IMR-90 (cell line): ENCODE measurements at regions not wholly inside any gene's neighbourhood (a gene's known extent, or its start where the extent isn't known, plus 50 kb on each side); places are given as distances from the start of the nearest gene placed in this dataset.

Experiments used
- ATAC-seq: fragments of 200-7000 bp; cut with Tn5 transposase; 2 replicates; pipeline ENCODE4 v1.9.1; 2020; ENCODE audit warnings: low read depth, mild to moderate bottlenecking, moderate library complexity
- BruUV-seq: library from RNA; stranded (reverse); fragments of 400-500 nt; replicated peaks from 2 replicates; lab custom pipeline; 2021; lab: Mats Ljungman, UMichigan
- CTCF ChIA-PET: fragments of 300-600 bp; formaldehyde crosslinking; extraction: SDS; loops from one replicate; lab custom pipeline; 2021; ENCODE audit warnings: antibody characterized with exemption; lab: Yijun Ruan, JAX
- POLR2A ChIA-PET: fragments of 300-600 bp; sonication (Branson Sonifier 250); formaldehyde crosslinking; loops from one replicate; lab custom pipeline; 2022; ENCODE audit warnings: antibody characterized with exemption; ENCODE audit not compliant: unreplicated experiment; lab: Charles Lee
- DNase-seq: peaks from one replicate; pipeline ENCODE4 v3.0.0; 2013
- H2AFZ ChIP-seq: replicated peaks from 2 replicates; pipeline ENCODE3; 2013; ENCODE audit warnings: low read length, mild to moderate bottlenecking; ENCODE audit not compliant: poor library complexity
- H2AK5ac ChIP-seq: 2 replicates; pipeline ENCODE4 v1.6.1; 2013; ENCODE audit warnings: low read depth, low read length, inconsistent platforms
- H2AK9ac ChIP-seq: replicated peaks from 2 replicates; pipeline ENCODE3; 2013; ENCODE audit warnings: mild to moderate bottlenecking, low read depth, low read length, moderate library complexity; ENCODE audit not compliant: poor library complexity
- H2BK120ac ChIP-seq: 2 replicates; pipeline ENCODE4 v1.6.1; 2013; ENCODE audit warnings: low read depth, low read length, inconsistent platforms
- H2BK15ac ChIP-seq: 3 replicates; pipeline ENCODE4 v1.6.1; 2013; ENCODE audit warnings: low read depth, low read length, inconsistent platforms
- H2BK20ac ChIP-seq: 2 replicates; pipeline ENCODE4 v1.6.1; 2013; ENCODE audit warnings: low read depth, mild to moderate bottlenecking, inconsistent platforms, low read length, moderate library complexity
- H2BK5ac ChIP-seq: 2 replicates; pipeline ENCODE4 v1.6.1; 2013; ENCODE audit warnings: mild to moderate bottlenecking, low read depth, low read length, inconsistent platforms; ENCODE audit not compliant: poor library complexity, severe bottlenecking
- H3K14ac ChIP-seq: replicated peaks from 2 replicates; pipeline ENCODE4 v1.6.1; 2013; ENCODE audit warnings: low read depth, low read length, inconsistent platforms
- H3K18ac ChIP-seq: 2 replicates; pipeline ENCODE4 v1.6.1; 2013; ENCODE audit warnings: low read depth, low read length, control low read depth
- H3K23ac ChIP-seq: 2 replicates; pipeline ENCODE4 v1.6.1; 2013; ENCODE audit warnings: low read depth, low read length, inconsistent platforms
- H3K27ac ChIP-seq: 2 replicates; pipeline ENCODE4 v1.5.1; 2013; ENCODE audit warnings: mild to moderate bottlenecking, control low read depth, low read length; ENCODE audit not compliant: insufficient read depth
- H3K27me3 ChIP-seq: 2 replicates; pipeline ENCODE4 v1.6.1; 2013; ENCODE audit warnings: low read length; ENCODE audit not compliant: control insufficient read depth, insufficient read depth
- H3K36me3 ChIP-seq: 2 replicates; pipeline ENCODE4 v1.6.1; 2013; ENCODE audit warnings: low read length, mixed read lengths; ENCODE audit not compliant: control insufficient read depth, insufficient read depth
- H3K4ac ChIP-seq: 2 replicates; pipeline ENCODE4 v1.6.1; 2013; ENCODE audit warnings: low read depth, low read length, inconsistent platforms
- H3K4me1 ChIP-seq: 2 replicates; pipeline ENCODE4 v1.6.1; 2013; ENCODE audit warnings: low read length, mixed read lengths; ENCODE audit not compliant: control insufficient read depth, insufficient read depth
- H3K4me2 ChIP-seq: 2 replicates; pipeline ENCODE4 v1.6.1; 2013; ENCODE audit warnings: low read depth, mild to moderate bottlenecking, control low read depth, low read length, moderate library complexity
- H3K4me3 ChIP-seq: 2 replicates; pipeline ENCODE4 v1.5.1; 2013; ENCODE audit warnings: low read depth, mild to moderate bottlenecking, control low read depth, low read length, moderate library complexity; ENCODE audit not compliant: insufficient read depth
- H3K56ac ChIP-seq: 2 replicates; pipeline ENCODE4 v1.6.1; 2013; ENCODE audit warnings: low read length, inconsistent platforms; ENCODE audit not compliant: insufficient read depth; ENCODE audit errors: extremely low read depth
- H3K79me1 ChIP-seq, 2 experiments: 2 replicates each; pipeline ENCODE4 v1.6.1; 2013; ENCODE audit warnings: low read length in 2 of 2, inconsistent platforms in 1 of 2, low read depth in 1 of 2
- H3K9ac ChIP-seq: 2 replicates; pipeline ENCODE4 v1.6.1; 2013; ENCODE audit warnings: low read depth, low read length, control low read depth
- H3K9me1 ChIP-seq: 2 replicates; pipeline ENCODE4 v1.6.1; 2013; ENCODE audit warnings: low read length, inconsistent platforms; ENCODE audit not compliant: insufficient read depth
- H3K9me3 ChIP-seq: 2 replicates; pipeline ENCODE4 v1.6.1; 2013; ENCODE audit warnings: low read length; ENCODE audit not compliant: control insufficient read depth, insufficient read depth
- H4K20me1 ChIP-seq: 2 replicates; pipeline ENCODE4 v1.6.1; 2013; ENCODE audit warnings: low read length, inconsistent platforms; ENCODE audit not compliant: insufficient read depth
- H4K5ac ChIP-seq: 2 replicates; pipeline ENCODE4 v1.6.1; 2013; ENCODE audit warnings: mild to moderate bottlenecking, low read depth, low read length, control low read depth
- H4K8ac ChIP-seq, 2 experiments: 2 replicates each; pipeline ENCODE4 v1.6.1; 2013; ENCODE audit warnings: low read depth in 2 of 2, low read length in 2 of 2, control low read depth in 1 of 2, inconsistent platforms in 1 of 2
- H4K91ac ChIP-seq: 2 replicates; pipeline ENCODE4 v1.6.1; 2013; ENCODE audit warnings: low read depth, low read length, inconsistent platforms; ENCODE audit not compliant: insufficient read depth
- BHLHE40 ChIP-seq: fragments of 150-350 bp; IDR thresholded peaks from 2 replicates; pipeline ENCODE4 v1.6.1; 2016; ENCODE audit warnings: mild to moderate bottlenecking, low read depth, low read length
- CEBPB ChIP-seq: IDR thresholded peaks from 2 replicates; pipeline ENCODE4 v1.6.1; 2012; ENCODE audit warnings: low read depth, low read length, improper control_type of control experiment
- CHD1 ChIP-seq: IDR thresholded peaks from 2 replicates; pipeline ENCODE4 v1.6.1; 2012; ENCODE audit warnings: low read depth, low read length, improper control_type of control experiment
- ELK1 ChIP-seq: fragments of 150-350 bp; IDR thresholded peaks from 2 replicates; pipeline ENCODE4 v1.6.1; 2016; ENCODE audit warnings: low read depth, mild to moderate bottlenecking, low read length, moderate library complexity, borderline replicate concordance
- FOS ChIP-seq: fragments of 150-350 bp; IDR thresholded peaks from 2 replicates; pipeline ENCODE4 v1.6.1; 2016; ENCODE audit warnings: low read depth, low read length
- MAFK ChIP-seq: IDR thresholded peaks from 2 replicates; pipeline ENCODE4 v1.6.1; 2012; ENCODE audit warnings: low read depth, low read length, improper control_type of control experiment
- MAZ ChIP-seq: IDR thresholded peaks from 2 replicates; pipeline ENCODE4 v1.6.1; 2012; ENCODE audit warnings: low read depth, mild to moderate bottlenecking, low read length, improper control_type of control experiment, moderate library complexity, borderline replicate concordance
- MXI1 ChIP-seq: IDR thresholded peaks from 2 replicates; pipeline ENCODE4 v1.6.1; 2012; ENCODE audit warnings: low read depth, mild to moderate bottlenecking, low read length, moderate library complexity, borderline replicate concordance
- NFE2L2 ChIP-seq: fragments of 150-350 bp; IDR thresholded peaks from 2 replicates; pipeline ENCODE4 v1.6.1; 2016; ENCODE audit warnings: low read depth, mild to moderate bottlenecking, low read length
- POLR2A ChIP-seq: IDR thresholded peaks from 2 replicates; pipeline ENCODE4 v1.6.1; 2012; ENCODE audit warnings: mild to moderate bottlenecking, low read depth, low read length
- RAD21 ChIP-seq: IDR thresholded peaks from 2 replicates; pipeline ENCODE4 v1.6.1; 2012; ENCODE audit warnings: low read length, improper control_type of control experiment
- RCOR1 ChIP-seq: IDR thresholded peaks from 2 replicates; pipeline ENCODE4 v1.6.1; 2012; ENCODE audit warnings: mild to moderate bottlenecking, low read length, improper control_type of control experiment; ENCODE audit not compliant: insufficient replicate concordance
- RFX5 ChIP-seq: IDR thresholded peaks from 2 replicates; pipeline ENCODE4 v1.8.0; 2012; ENCODE audit warnings: low read depth, mild to moderate bottlenecking, low read length, moderate library complexity
- SMC3 ChIP-seq: fragments of 150-350 bp; IDR thresholded peaks from 2 replicates; pipeline ENCODE4 v1.6.1; 2016; ENCODE audit warnings: low read depth, mild to moderate bottlenecking, antibody characterized with exemption, low read length, moderate library complexity
- WGBS, 2 experiments: methylation state at CpG; one replicate each; pipeline versions ENCODE4 v1.1.5 to v1.1.7; 2013; ENCODE audit warnings: missing lambda C conversion rate in 2 of 2; ENCODE audit not compliant: insufficient read length in 1 of 2; ENCODE audit errors: extremely low coverage in 2 of 2; 5-methylcytosine and 5-hydroxymethylcytosine counted together
- dilution Hi-C: fragments of 300-500 bp; cut with HindIII; formaldehyde crosslinking; loops from one replicate; pipeline ENCODE4 v1.14.3; 2018; ENCODE audit warnings: low sequenced_read_pairs; ENCODE audit not compliant: unreplicated experiment
- in situ Hi-C: fragments of 300-500 bp; cut with MboI; formaldehyde crosslinking; loops from 3 replicates; pipeline ENCODE4 v1.14.3; 2019; ENCODE audit warnings: low sequenced_read_pairs, inconsistent platforms, mixed read lengths
- intact Hi-C: fragments of 100-400 bp; cut with micrococcal nuclease; formaldehyde crosslinking; loops from 2 replicates; pipeline ENCODE4 v1.10.0; 2022
- TF ChIP-seq, protein P1 (sequence below): conservative IDR thresholded peaks from 2 replicates; pipeline ENCODE4 v1.5.1; 2012; ENCODE audit warnings: mild to moderate bottlenecking, low read depth, low read length, improper control_type of control experiment
- TF ChIP-seq, protein P2 (sequence below): fragments of 150-350 bp; IDR thresholded peaks from 2 replicates; pipeline ENCODE4 v1.6.1; 2017; ENCODE audit warnings: mild to moderate bottlenecking, antibody characterized with exemption, low read length, low read depth

- no TSS peak for BruUV-seq
- Histone ChIP-seq H4K91ac (no peak overlapping the region), H2BK15ac (no peak overlapping the region), H3K27ac (no peak overlapping the region), H2BK5ac (no peak overlapping the region), H3K9ac (no peak overlapping the region), H4K20me1 (no peaks in the 10 kb centered on the region), H3K4me3 (no peak overlapping the region), H2AFZ (no peak overlapping the region), H3K23ac (no peak overlapping the region), H4K8ac (no peak overlapping the region), H2AK5ac (no peak overlapping the region), H4K5ac (no peak overlapping the region), H3K14ac (no peak overlapping the region), H3K56ac (no peak overlapping the region), H3K4me1 (no peaks in the 10 kb centered on the region), H3K27me3 (no peaks in the 10 kb centered on the region), H3K9me3 (0 out of 2 replicates have a peak, but pooled peaks cover 1% of the 10 kb centered on the region), H3K9me1 (no peaks in the 10 kb centered on the region), H2AK9ac (no peak overlapping the region), H3K18ac (no peak overlapping the region), H3K36me3 (no peaks in the 10 kb centered on the region), H3K79me1 (no peaks in the 10 kb centered on the region), H2BK20ac (no peak overlapping the region), H2BK120ac (no peak overlapping the region), H3K4ac (no peak overlapping the region), H3K4me2 (no peak overlapping the region)
- in situ Hi-C loops (no loop called here), intact Hi-C loops (no loop called here), dilution Hi-C loops (no loop called here)
- no peak for TF ChIP-seq MAFK
- no peak for TF ChIP-seq ELK1
- no peak for TF ChIP-seq POLR2A
- no peak for TF ChIP-seq FOS
- no peak for TF ChIP-seq BHLHE40
- TF ChIP-seq RFX5: no peak
- TF ChIP-seq NFE2L2: no peak
- TF ChIP-seq, protein P1, sequence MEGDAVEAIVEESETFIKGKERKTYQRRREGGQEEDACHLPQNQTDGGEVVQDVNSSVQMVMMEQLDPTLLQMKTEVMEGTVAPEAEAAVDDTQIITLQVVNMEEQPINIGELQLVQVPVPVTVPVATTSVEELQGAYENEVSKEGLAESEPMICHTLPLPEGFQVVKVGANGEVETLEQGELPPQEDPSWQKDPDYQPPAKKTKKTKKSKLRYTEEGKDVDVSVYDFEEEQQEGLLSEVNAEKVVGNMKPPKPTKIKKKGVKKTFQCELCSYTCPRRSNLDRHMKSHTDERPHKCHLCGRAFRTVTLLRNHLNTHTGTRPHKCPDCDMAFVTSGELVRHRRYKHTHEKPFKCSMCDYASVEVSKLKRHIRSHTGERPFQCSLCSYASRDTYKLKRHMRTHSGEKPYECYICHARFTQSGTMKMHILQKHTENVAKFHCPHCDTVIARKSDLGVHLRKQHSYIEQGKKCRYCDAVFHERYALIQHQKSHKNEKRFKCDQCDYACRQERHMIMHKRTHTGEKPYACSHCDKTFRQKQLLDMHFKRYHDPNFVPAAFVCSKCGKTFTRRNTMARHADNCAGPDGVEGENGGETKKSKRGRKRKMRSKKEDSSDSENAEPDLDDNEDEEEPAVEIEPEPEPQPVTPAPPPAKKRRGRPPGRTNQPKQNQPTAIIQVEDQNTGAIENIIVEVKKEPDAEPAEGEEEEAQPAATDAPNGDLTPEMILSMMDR: no peak
- no peak for TF ChIP-seq RAD21
- TF ChIP-seq, protein P2, sequence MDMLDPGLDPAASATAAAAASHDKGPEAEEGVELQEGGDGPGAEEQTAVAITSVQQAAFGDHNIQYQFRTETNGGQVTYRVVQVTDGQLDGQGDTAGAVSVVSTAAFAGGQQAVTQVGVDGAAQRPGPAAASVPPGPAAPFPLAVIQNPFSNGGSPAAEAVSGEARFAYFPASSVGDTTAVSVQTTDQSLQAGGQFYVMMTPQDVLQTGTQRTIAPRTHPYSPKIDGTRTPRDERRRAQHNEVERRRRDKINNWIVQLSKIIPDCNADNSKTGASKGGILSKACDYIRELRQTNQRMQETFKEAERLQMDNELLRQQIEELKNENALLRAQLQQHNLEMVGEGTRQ: no peak
- no peak for TF ChIP-seq MXI1
- no peak for TF ChIP-seq MAZ
- TF ChIP-seq CHD1: no peak
- no peak for TF ChIP-seq RCOR1
- no peak for TF ChIP-seq CEBPB
- no peak for TF ChIP-seq SMC3
- ATAC-seq (no peak; the same call in 1 of the 2 replicates), DNase-seq (no peak)
- ChIA-PET POLR2A (no interaction called here), CTCF (no interaction called here)
- 35% methylated on average over 2 of the region's 2 CpGs; no CpG with 5 or more reads in 1 of the 2 experiments for WGBS, 2 experiments
These were observed 1257.8 kb downstream of the MAT2B start for GRCh38 chr5:164763206-164763605.
